ENCODE measurements at regions not wholly inside any gene's neighbourhood (a gene's known extent, or its start where the extent isn't known, plus 50 kb on each side); places are given as distances from the start of the nearest gene placed in this dataset.

- TF ChIP-seq POLR2A (IDR thresholded peaks at IDR 0.05) (no peak), POLR2AphosphoS5 (IDR thresholded peaks at IDR 0.05) (no peak), CTCF (IDR thresholded peaks at IDR 0.05) (no peak), EP300 (IDR thresholded peaks at IDR 0.05) (no peak)
Observed at GRCh38 chr21:24658926-24659325, 948.4 kb downstream of the MRPL39 start.
